ENCODE measurements at regions not wholly inside any gene's neighbourhood (a gene's known extent, or its start where the extent isn't known, plus 50 kb on each side); places are given as distances from the start of the nearest gene placed in this dataset.

- H3K27ac ChIP-seq = no peak overlapping the region
- H3K27me3 ChIP-seq = no peaks in the 10 kb centered on the region
- DNase-seq (ENCODE audit: low read depth in 1 of 2, low spot score in 1 of 2) = no peak
- H3K4me3 ChIP-seq = no peak overlapping the region
- no peaks in the 10 kb centered on the region for H3K36me3 ChIP-seq
- H3K4me1 ChIP-seq (ENCODE audit: low read depth) = no peaks in the 10 kb centered on the region
- H3K9me3 ChIP-seq (ENCODE audit: low read depth) = no peaks in the 10 kb centered on the region
- no peak for TF ChIP-seq CTCF (IDR thresholded peaks at IDR 0.05; ENCODE audit: low read depth, low read length)
Observed at GRCh38 chrX:6645216-6645615, 110.3 kb upstream of the VCX3A start.

GRCh38 chrX:6644411-6644810, 109.5 kb upstream of the VCX3A start:
- no peaks in the 10 kb centered on the region for H3K4me1 ChIP-seq (ENCODE audit: low read depth)
- H3K9me3 ChIP-seq (ENCODE audit: low read depth) = no peaks in the 10 kb centered on the region
- no peaks in the 10 kb centered on the region for H3K27me3 ChIP-seq
- no peak overlapping the region for H3K27ac ChIP-seq
- DNase-seq (ENCODE audit: low read depth in 1 of 2, low spot score in 1 of 2) = no peak
- TF ChIP-seq CTCF (IDR thresholded peaks at IDR 0.05; ENCODE audit: low read depth, low read length) = no peak
- no peaks in the 10 kb centered on the region for H3K36me3 ChIP-seq
- H3K4me3 ChIP-seq = no peak overlapping the region

GRCh38 chrX:6640727-6641126, 105.8 kb upstream of the VCX3A start:
- Histone ChIP-seq H3K4me1 (ENCODE audit: low read depth) (no peaks in the 10 kb centered on the region), H3K9me3 (ENCODE audit: low read depth) (no peaks in the 10 kb centered on the region), H3K36me3 (no peaks in the 10 kb centered on the region), H3K4me3 (no peak overlapping the region), H3K27me3 (no peaks in the 10 kb centered on the region), H3K27ac (no peak overlapping the region)
- TF ChIP-seq CTCF (IDR thresholded peaks at IDR 0.05; ENCODE audit: low read depth, low read length) = no peak
- DNase-seq (ENCODE audit: low read depth in 1 of 2, low spot score in 1 of 2) = no peak

- H3K27me3 ChIP-seq = no peaks in the 10 kb centered on the region
- H3K9me3 ChIP-seq (ENCODE audit: low read depth) = no peaks in the 10 kb centered on the region
- peaks cover 8% of the 10 kb centered on the region for H3K4me1 ChIP-seq (ENCODE audit: low read depth)
- no peak for DNase-seq (ENCODE audit: low read depth in 1 of 2, low spot score in 1 of 2)
- no peak for TF ChIP-seq CTCF (IDR thresholded peaks at IDR 0.05; ENCODE audit: low read depth, low read length)
- no peak overlapping the region for H3K27ac ChIP-seq
- no peak overlapping the region for H3K4me3 ChIP-seq
- no peaks in the 10 kb centered on the region for H3K36me3 ChIP-seq
Observed at GRCh38 chrX:6614506-6614905, 79.6 kb upstream of the VCX3A start.

GRCh38 chrX:6599230-6599860, 64.4 kb upstream of the VCX3A start:
- no peak for TF ChIP-seq CTCF (IDR thresholded peaks at IDR 0.05; ENCODE audit: low read depth, low read length)
- no peak for DNase-seq (ENCODE audit: low read depth in 1 of 2, low spot score in 1 of 2)
- Histone ChIP-seq H3K4me3 (no peak overlapping the region), H3K4me1 (ENCODE audit: low read depth) (no peaks in the 10 kb centered on the region), H3K9me3 (ENCODE audit: low read depth) (no peaks in the 10 kb centered on the region), H3K27me3 (no peaks in the 10 kb centered on the region), H3K27ac (no peak overlapping the region), H3K36me3 (no peaks in the 10 kb centered on the region)
